CD14-positive monocyte (primary cell): ENCODE measurements at regions not wholly inside any gene's neighbourhood (a gene's known extent, or its start where the extent isn't known, plus 50 kb on each side); places are given as distances from the start of the nearest gene placed in this dataset.

Experiments
- DNase-seq, 3 donors: peaks; one replicate each; pipeline ENCODE4 v3.0.0-alpha.2; 2011 to 2022
- H2AFZ ChIP-seq: 2 replicates; pipeline ENCODE4 v1.6.0; 2012; ENCODE audit warnings: mild to moderate bottlenecking, low read depth, low read length, inconsistent platforms; ENCODE audit not compliant: insufficient read depth, poor library complexity, severe bottlenecking
- H3K27ac ChIP-seq, 2 donors: 1 replicate in 1 of 2; 2 replicates in 1 of 2; pipeline ENCODE4 v1.5.1; 2012 to 2013; ENCODE audit warnings: low read length in 2 of 2, control low read depth in 1 of 2, inconsistent platforms in 1 of 2, low read depth in 1 of 2, mild to moderate bottlenecking in 1 of 2
- H3K27me3 ChIP-seq, 2 donors: one replicate each; pipeline versions ENCODE4 v1.6.0 to v1.6.1; 2011 to 2013; ENCODE audit warnings: low read length in 2 of 2; ENCODE audit not compliant: control insufficient read depth in 2 of 2, insufficient read depth in 2 of 2
- H3K36me3 ChIP-seq, 2 donors: replicated peaks in 1 of 2; 1 replicate in 1 of 2; 2 replicates in 1 of 2; pipeline versions ENCODE4 v1.5.1 to v1.6.1; 2012 to 2013; ENCODE audit warnings: low read length in 2 of 2, control low read depth in 1 of 2, inconsistent platforms in 1 of 2, mild to moderate bottlenecking in 1 of 2; ENCODE audit not compliant: insufficient read depth in 2 of 2, control insufficient read depth in 1 of 2
- H3K4me1 ChIP-seq, 2 donors: 1 replicate in 1 of 2; 2 replicates in 1 of 2; pipeline versions ENCODE4 v1.5.1 to v1.6.1; 2012 to 2013; ENCODE audit warnings: low read length in 2 of 2, control low read depth in 1 of 2, inconsistent platforms in 1 of 2, mild to moderate bottlenecking in 1 of 2, moderate library complexity in 1 of 2; ENCODE audit not compliant: insufficient read depth in 2 of 2, control insufficient read depth in 1 of 2
- H3K4me2 ChIP-seq: replicated peaks from 2 replicates; pipeline ENCODE3; 2012; ENCODE audit warnings: low read length, moderate library complexity, mild to moderate bottlenecking; ENCODE audit not compliant: poor library complexity, severe bottlenecking; ENCODE audit errors: extremely low read depth
- H3K4me3 ChIP-seq, 3 experiments: fragments of 200-600 bp in 1 of 3; sonication (generic) in 1 of 3; replicated peaks in 1 of 3; 1 replicate in 2 of 3; 2 replicates in 1 of 3; pipeline ENCODE4 v1.5.1; 2011 to 2013; ENCODE audit warnings: low read length in 3 of 3, mild to moderate bottlenecking in 3 of 3, control low read depth in 2 of 3, low read depth in 2 of 3, inconsistent platforms in 1 of 3, moderate library complexity in 1 of 3
- H3K79me2 ChIP-seq: 2 replicates; pipeline ENCODE4 v1.6.0; 2012; ENCODE audit warnings: mild to moderate bottlenecking, control low read depth, inconsistent platforms, low read length, moderate library complexity; ENCODE audit not compliant: insufficient read depth
- H3K9ac ChIP-seq: 2 replicates; pipeline ENCODE4 v1.6.0; 2017; ENCODE audit warnings: low read length, mild to moderate bottlenecking; ENCODE audit not compliant: insufficient read depth, poor library complexity, severe bottlenecking
- H3K9me3 ChIP-seq, 2 donors: replicated peaks in 1 of 2; 1 replicate in 1 of 2; 2 replicates in 1 of 2; pipeline versions ENCODE4 v1.5.1 to v1.6.1; 2012 to 2013; ENCODE audit warnings: low read length in 2 of 2, control low read depth in 1 of 2; ENCODE audit not compliant: control insufficient read depth in 1 of 2, insufficient read depth in 1 of 2
- H4K20me1 ChIP-seq: 2 replicates; pipeline ENCODE4 v1.6.0; 2012; ENCODE audit warnings: mild to moderate bottlenecking, low read length, control low read depth, moderate library complexity; ENCODE audit not compliant: insufficient read depth
- H3K27ac Mint-ChIP-seq, 7 donors: one replicate each; pipeline ENCODE4 v1.8.0; 2020; ENCODE audit warnings: mild to moderate bottlenecking in 7 of 7, mixed read lengths in 7 of 7, moderate library complexity in 6 of 7, inconsistent platforms in 2 of 7
- H3K27me3 Mint-ChIP-seq, 3 donors: one replicate each; pipeline ENCODE4 v1.8.0; 2021 to 2022; ENCODE audit warnings: low read depth in 3 of 3, mild to moderate bottlenecking in 3 of 3, mixed read lengths in 3 of 3, moderate library complexity in 3 of 3, inconsistent platforms in 1 of 3
- H3K36me3 Mint-ChIP-seq, 2 donors: one replicate each; pipeline ENCODE4 v1.8.0; 2020; ENCODE audit warnings: mixed read lengths in 2 of 2, inconsistent platforms in 1 of 2, mild to moderate bottlenecking in 1 of 2
- H3K4me1 Mint-ChIP-seq: one replicate; pipeline ENCODE4 v1.8.0; 2020; ENCODE audit warnings: mild to moderate bottlenecking, mixed read lengths
- H3K4me3 Mint-ChIP-seq, 2 donors: one replicate each; pipeline ENCODE4 v1.8.0; 2020; ENCODE audit warnings: mild to moderate bottlenecking in 2 of 2, mixed read lengths in 2 of 2, moderate library complexity in 1 of 2
- H3K9me3 Mint-ChIP-seq, 7 donors: one replicate each; pipeline ENCODE4 v1.8.0; 2020 to 2022; ENCODE audit warnings: mixed read lengths in 7 of 7, mild to moderate bottlenecking in 6 of 7, moderate library complexity in 6 of 7, inconsistent platforms in 2 of 7
- CTCF ChIP-seq: fragments of 200-600 bp; IDR thresholded peaks from one replicate; pipeline ENCODE4 v1.8.0; 2022; ENCODE audit warnings: antibody characterized with exemption, mild to moderate bottlenecking
- WGBS: methylation state at CpG from one replicate; pipeline ENCODE4 v1.1.5; 2013; ENCODE audit warnings: missing lambda C conversion rate; ENCODE audit not compliant: insufficient coverage; 5-methylcytosine and 5-hydroxymethylcytosine counted together
- intact Hi-C, 2 donors: fragments of 100-400 bp; cut with micrococcal nuclease; formaldehyde crosslinking; loops; one replicate each; pipeline versions ENCODE4 v1.15.0 to v1.15.1; 2023

DNA sequence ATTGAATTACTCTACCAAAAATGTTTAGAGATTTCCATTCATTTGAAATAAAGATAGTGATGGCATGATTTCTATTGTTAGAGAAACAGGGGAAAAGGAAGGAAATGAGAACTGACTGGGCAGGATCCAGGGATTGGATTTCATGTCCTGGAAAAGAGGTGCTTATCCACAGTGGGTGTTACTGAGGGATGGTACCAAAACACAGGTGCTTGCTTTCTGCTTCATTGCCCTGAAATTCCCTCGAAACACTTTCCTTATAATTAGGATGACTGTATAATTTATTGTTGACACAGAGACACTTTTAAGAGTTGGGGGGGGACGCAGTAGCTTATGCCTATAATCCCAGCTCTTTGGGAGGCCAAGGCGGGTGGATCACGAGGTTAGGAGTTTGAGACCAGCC, 185.0 kb upstream of the KCNK2 start:
- intact Hi-C loops = no loop called here
- WGBS = no CpG with 5 or more reads among the region's 4 CpGs

GRCh38 chr1:214898161-214898560, 184.4 kb upstream of the KCNK2 start:
- DNase-seq = no peak
- Mint-ChIP-seq H3K9me3 (peaks cover 0 to 8% (median 0%) of the 10 kb centered on the region in 7 donors), H3K27me3 (no peaks in the 10 kb centered on the region), H3K36me3 (no peaks in the 10 kb centered on the region), H3K4me3 (no peak overlapping the region), H3K27ac (no peak overlapping the region), H3K4me1 (no peaks in the 10 kb centered on the region)
- 97% methylated on average over 8 of the region's 8 CpGs for WGBS
- H3K4me3 ChIP-seq = no peak overlapping the region
- H4K20me1 ChIP-seq = no peaks in the 10 kb centered on the region
- no peak overlapping the region for H3K4me2 ChIP-seq
- no peaks in the 10 kb centered on the region for H3K9me3 ChIP-seq
- no peaks in the 10 kb centered on the region for H3K27me3 ChIP-seq
- H3K27ac ChIP-seq = no peak overlapping the region
- H3K79me2 ChIP-seq = no peaks in the 10 kb centered on the region
- TF ChIP-seq CTCF = no peak
- intact Hi-C loops = no loop called here
- no peaks in the 10 kb centered on the region for H3K4me1 ChIP-seq
- no peak overlapping the region for H2AFZ ChIP-seq
- H3K9ac ChIP-seq = no peak overlapping the region
- no peaks in the 10 kb centered on the region for H3K36me3 ChIP-seq

More for the DNA sequence above, 185.0 kb upstream of the KCNK2 start:
- Histone ChIP-seq H3K4me3 (no peak overlapping the region), H3K79me2 (no peaks in the 10 kb centered on the region), H3K27ac (no peak overlapping the region), H3K9ac (no peak overlapping the region), H3K4me1 (no peaks in the 10 kb centered on the region), H4K20me1 (no peaks in the 10 kb centered on the region), H2AFZ (no peak overlapping the region), H3K27me3 (no peaks in the 10 kb centered on the region), H3K4me2 (no peak overlapping the region), H3K9me3 (no peaks in the 10 kb centered on the region), H3K36me3 (no peaks in the 10 kb centered on the region)
- Mint-ChIP-seq H3K27me3 (no peaks in the 10 kb centered on the region), H3K36me3 (no peaks in the 10 kb centered on the region), H3K9me3 (peaks cover 0 to 8% (median 0%) of the 10 kb centered on the region in 7 donors), H3K4me1 (no peaks in the 10 kb centered on the region), H3K4me3 (no peak overlapping the region), H3K27ac (no peak overlapping the region)
- DNase-seq = no peak
- no peak for TF ChIP-seq CTCF
